ENCODE measurements at regions not wholly inside any gene's neighbourhood (a gene's known extent, or its start where the extent isn't known, plus 50 kb on each side); places are given as distances from the start of the nearest gene placed in this dataset.

GRCh38 chr13:30100226-30100625 is 207.1 kb downstream of the KATNAL1 start:
- Histone ChIP-seq H3K27ac (ENCODE audit: extremely low read depth, low read depth, low read length) (no peak overlapping the region), H3K9me3 (ENCODE audit: control insufficient read depth, insufficient read depth, low read depth, low read length) (no peaks in the 10 kb centered on the region), H3K4me3 (ENCODE audit: low read depth, low read length) (no peak overlapping the region), H3K4me1 (ENCODE audit: control insufficient read depth, insufficient read depth, low read length) (no peaks in the 10 kb centered on the region), H3K36me3 (ENCODE audit: control insufficient read depth in 2 of 2, insufficient read depth in 1 of 2, low read length in 2 of 2) (no peaks in the 10 kb centered on the region)
- ChIA-PET CTCF (no interaction called here), POLR2A (no interaction called here)
- TF ChIP-seq ZNF391 (tag by site-specific recombination; IDR thresholded peaks at IDR 0.05; ENCODE audit: borderline replicate concordance, low read depth) (no peak), SETDB1 (IDR thresholded peaks at IDR 0.05; ENCODE audit: insufficient read length, low read length) (no peak), ZNF324 (tag by site-specific recombination; IDR thresholded peaks at IDR 0.05) (no peak), ZNF629 (tag by site-specific recombination; IDR thresholded peaks at IDR 0.05) (no peak), ZNF837 (tag by site-specific recombination; IDR thresholded peaks at IDR 0.05) (no peak), ZBTB20 (tag by site-specific recombination; IDR thresholded peaks at IDR 0.05) (no peak), ZNF112 (tag by site-specific recombination; IDR thresholded peaks at IDR 0.05) (no peak), ZNF626 (tag by site-specific recombination; IDR thresholded peaks at IDR 0.05) (no peak), BCL11B (tag by site-specific recombination; IDR thresholded peaks at IDR 0.05; ENCODE audit: low read depth) (no peak), ZBTB21 (tag by site-specific recombination; IDR thresholded peaks at IDR 0.05) (no peak), ZNF311 (tag by site-specific recombination; IDR thresholded peaks at IDR 0.05; ENCODE audit: borderline replicate concordance) (no peak), ZNF266 (tag by site-specific recombination; IDR thresholded peaks at IDR 0.05; ENCODE audit: low read depth) (no peak), ZNF19 (tag by site-specific recombination; IDR thresholded peaks at IDR 0.05; ENCODE audit: low read depth) (no peak), ZNF426 (tag by site-specific recombination; IDR thresholded peaks at IDR 0.05) (no peak), ZNF561 (tag by site-specific recombination; IDR thresholded peaks at IDR 0.05; ENCODE audit: borderline replicate concordance) (no peak)

GRCh38 chr13:30097701-30098100 is 209.7 kb downstream of the KATNAL1 start:
- ChIA-PET POLR2A (no interaction called here), CTCF (no interaction called here)
- H3K4me3 ChIP-seq (ENCODE audit: low read depth, low read length) = no peak overlapping the region
- no peaks in the 10 kb centered on the region for H3K9me3 ChIP-seq (ENCODE audit: control insufficient read depth, insufficient read depth, low read depth, low read length)
- no peaks in the 10 kb centered on the region for H3K4me1 ChIP-seq (ENCODE audit: control insufficient read depth, insufficient read depth, low read length)
- TF ChIP-seq ZNF155 (tag by site-specific recombination; IDR thresholded peaks at IDR 0.05) (no peak), EGR2 (tag by site-specific recombination; IDR thresholded peaks at IDR 0.05; ENCODE audit: low read depth) (no peak), CTCF (tag by site-specific recombination; IDR thresholded peaks at IDR 0.05) (no peak), ZNF791 (tag by site-specific recombination; IDR thresholded peaks at IDR 0.05) (no peak), ZNF274 (IDR thresholded peaks at IDR 0.05; ENCODE audit: low read length) (no peak), ZNF274 (tag by site-specific recombination; IDR thresholded peaks at IDR 0.05; ENCODE audit: borderline replicate concordance) (no peak), ZNF223 (tag by site-specific recombination; IDR thresholded peaks at IDR 0.05) (no peak)
- no peaks in the 10 kb centered on the region for H3K36me3 ChIP-seq (ENCODE audit: control insufficient read depth in 2 of 2, insufficient read depth in 1 of 2, low read length in 2 of 2)
- no peak overlapping the region for H3K27ac ChIP-seq (ENCODE audit: extremely low read depth, low read depth, low read length)

GRCh38 chr13:30097089-30097488 is 210.3 kb downstream of the KATNAL1 start:
- ChIA-PET CTCF (no interaction called here), POLR2A (no interaction called here)
- no peaks in the 10 kb centered on the region for H3K4me1 ChIP-seq (ENCODE audit: control insufficient read depth, insufficient read depth, low read length)
- H3K36me3 ChIP-seq (ENCODE audit: control insufficient read depth in 2 of 2, insufficient read depth in 1 of 2, low read length in 2 of 2) = no peaks in the 10 kb centered on the region
- no peaks in the 10 kb centered on the region for H3K9me3 ChIP-seq (ENCODE audit: control insufficient read depth, insufficient read depth, low read depth, low read length)
- H3K27ac ChIP-seq (ENCODE audit: extremely low read depth, low read depth, low read length) = no peak overlapping the region
- H3K4me3 ChIP-seq (ENCODE audit: low read depth, low read length) = no peak overlapping the region
- TF ChIP-seq ZNF112 (tag by site-specific recombination; IDR thresholded peaks at IDR 0.05) = no peak
- TF ChIP-seq ZNF138 (tag by site-specific recombination; IDR thresholded peaks at IDR 0.05; ENCODE audit: borderline replicate concordance) = no peak
- no peak for TF ChIP-seq TSHZ1 (tag by site-specific recombination; IDR thresholded peaks at IDR 0.05; ENCODE audit: borderline replicate concordance)
- TF ChIP-seq ZNF223 (tag by site-specific recombination; IDR thresholded peaks at IDR 0.05) = no peak
- TF ChIP-seq ZNF596 (tag by site-specific recombination; IDR thresholded peaks at IDR 0.05) = no peak
- no peak for TF ChIP-seq ZNF37A (tag by site-specific recombination; IDR thresholded peaks at IDR 0.05)
- TF ChIP-seq ZNF202 (tag by site-specific recombination; IDR thresholded peaks at IDR 0.05; ENCODE audit: borderline replicate concordance) = no peak
- no peak for TF ChIP-seq ZNF335 (tag by site-specific recombination; conservative IDR thresholded peaks at IDR 0.05)
- TF ChIP-seq ZNF660 (tag by site-specific recombination; IDR thresholded peaks at IDR 0.05) = no peak
- no peak for TF ChIP-seq ZNF629 (tag by site-specific recombination; IDR thresholded peaks at IDR 0.05)
- no peak for TF ChIP-seq ZNF521 (tag by site-specific recombination; IDR thresholded peaks at IDR 0.05)
- no peak for TF ChIP-seq TRIM28 (IDR thresholded peaks at IDR 0.05; ENCODE audit: borderline replicate concordance, low read length)
